A549 (cell line): ENCODE measurements at regions not wholly inside any gene's neighbourhood (a gene's known extent, or its start where the extent isn't known, plus 50 kb on each side); places are given as distances from the start of the nearest gene placed in this dataset.

ENCODE experiments used
- ATAC-seq, 2 experiments: fragments of 200-7000 bp in 1 of 2; fragments of >200 bp in 1 of 2; cut with Nextera tagmentation in 1 of 2; cut with Tn5 transposase in 1 of 2; 3 replicates each; pipeline versions ENCODE4 v1.8.0 to v1.9.1; 2018 to 2020; ENCODE audit warnings: mild to moderate bottlenecking in 1 of 2, moderate library complexity in 1 of 2
- CTCF ChIA-PET: fragments of 300-600 bp; sonication (Branson Sonifier 250); formaldehyde crosslinking; extraction: SDS; loops from one replicate; lab custom pipeline; 2021; ENCODE audit warnings: antibody characterized with exemption, inconsistent platforms; lab: Yijun Ruan, JAX
- POLR2A ChIA-PET: fragments of 350-600 bp; formaldehyde crosslinking; extraction: SDS; loops from one replicate; lab custom pipeline; 2021; ENCODE audit warnings: antibody characterized with exemption, inconsistent platforms; lab: Yijun Ruan, JAX
- DNase-seq, 2 experiments: peaks; one replicate each; pipeline versions ENCODE4 v3.0.0 to v3.0.0-alpha.2; 2011 to 2016; ENCODE audit warnings: low read depth in 1 of 2, low spot score in 1 of 2
- FAIRE-seq: peaks from 2 replicates; lab custom pipeline; 2011; peaks lifted over from hg19 to GRCh38; lab: Jason Lieb, UNC
- H3K27ac ChIP-seq, 2 experiments: fragments of >200 bp; sonication (Bioruptor Twin); formaldehyde crosslinking; 3 replicates each; pipeline ENCODE4 v1.5.1; 2016 to 2017
- H3K4me1 ChIP-seq: fragments of >200 bp; sonication (Bioruptor Twin); formaldehyde crosslinking; 3 replicates; pipeline ENCODE4 v1.6.1; 2016
- H3K4me2 ChIP-seq: fragments of >200 bp; sonication (Bioruptor Twin); formaldehyde crosslinking; 3 replicates; pipeline ENCODE4 v1.6.1; 2016
- H3K4me3 ChIP-seq: fragments of >200 bp; sonication (Bioruptor Twin); formaldehyde crosslinking; 3 replicates; pipeline ENCODE4 v1.5.1; 2016
- H3K9me3 ChIP-seq: fragments of >200 bp; sonication (Bioruptor Twin); formaldehyde crosslinking; 3 replicates; pipeline ENCODE4 v1.6.1; 2016
- BHLHE40 ChIP-seq: IDR thresholded peaks from 2 replicates; pipeline ENCODE4 v1.6.1; 2012; ENCODE audit warnings: low read depth, low read length, inconsistent platforms
- CBX2 ChIP-seq: fragments of 200-600 bp; sonication (generic); IDR thresholded peaks from 2 replicates; pipeline ENCODE4 v1.6.1; 2016; ENCODE audit warnings: low read depth, mild to moderate bottlenecking, borderline replicate concordance
- CBX8 ChIP-seq: fragments of 200-600 bp; sonication (generic); IDR thresholded peaks from 2 replicates; pipeline ENCODE4 v1.6.1; 2016
- CEBPB ChIP-seq, 2 experiments: fragments of >200 bp in 1 of 2; sonication (Bioruptor Twin) in 1 of 2; formaldehyde crosslinking in 1 of 2; IDR thresholded peaks; 2 replicates each; pipeline ENCODE4 v1.6.1; 2012 to 2016
- EHMT2 ChIP-seq: fragments of 200-600 bp; sonication (generic); IDR thresholded peaks from 2 replicates; pipeline ENCODE4 v1.6.1; 2016; ENCODE audit warnings: antibody characterized with exemption, low read depth, mild to moderate bottlenecking, moderate library complexity
- ESRRA ChIP-seq: fragments of 150-350 bp; IDR thresholded peaks from 2 replicates; pipeline ENCODE4 v1.6.1; 2014; ENCODE audit warnings: mild to moderate bottlenecking, low read length, borderline replicate concordance
- FOSL2 ChIP-seq, 2 experiments: fragments of 450-650 bp in 1 of 2; fragments of >200 bp in 1 of 2; sonication (Bioruptor Twin) in 1 of 2; formaldehyde crosslinking; IDR thresholded peaks; 2 replicates each; pipeline versions ENCODE4 v1.5.0 to v1.6.1; 2016 to 2020; ENCODE audit warnings: mild to moderate bottlenecking in 1 of 2, moderate library complexity in 1 of 2
- FOXS1 ChIP-seq: fragments of 250-450 bp; sonication (Bioruptor Pico); IDR thresholded peaks from 2 replicates; pipeline ENCODE4 v1.5.0; 2020; ENCODE audit warnings: mild to moderate bottlenecking, moderate library complexity
- HOXA7 ChIP-seq: fragments of 250-450 bp; sonication (Bioruptor Pico); IDR thresholded peaks from 2 replicates; pipeline ENCODE4 v1.5.0; 2020; ENCODE audit warnings: mild to moderate bottlenecking, moderate library complexity
- HOXB13 ChIP-seq: fragments of 250-450 bp; sonication (Bioruptor Pico); IDR thresholded peaks from 2 replicates; pipeline ENCODE4 v1.5.0; 2020; ENCODE audit warnings: low read depth, mild to moderate bottlenecking, moderate library complexity
- JUN ChIP-seq, 2 experiments: fragments of >200 bp; sonication (Bioruptor Twin); formaldehyde crosslinking; IDR thresholded peaks; 2 replicates in 1 of 2; 3 replicates in 1 of 2; pipeline ENCODE4 v1.6.1; 2016 to 2017
- MAFK ChIP-seq: fragments of 450-650 bp; IDR thresholded peaks from 2 replicates; pipeline ENCODE4 v1.6.1; 2014; ENCODE audit not compliant: partially characterized antibody
- MAZ ChIP-seq: fragments of 150-350 bp; IDR thresholded peaks from 2 replicates; pipeline ENCODE4 v1.6.1; 2014; ENCODE audit warnings: antibody characterized with exemption, low read depth, low read length, borderline replicate concordance
- NPAS2 ChIP-seq: fragments of 250-450 bp; sonication (Bioruptor Pico); IDR thresholded peaks from 2 replicates; pipeline ENCODE4 v1.8.0; 2022; ENCODE audit warnings: mild to moderate bottlenecking, moderate library complexity, borderline replicate concordance
- RAD21 ChIP-seq, 2 experiments: fragments of >200 bp in 1 of 2; sonication (Bioruptor Twin) in 1 of 2; formaldehyde crosslinking in 1 of 2; IDR thresholded peaks in 1 of 2; conservative IDR thresholded peaks in 1 of 2; 2 replicates in 1 of 2; 3 replicates in 1 of 2; pipeline ENCODE4 v1.6.1; 2012 to 2018; ENCODE audit warnings: inconsistent platforms in 1 of 2
- RFX5 ChIP-seq: fragments of 450-650 bp; IDR thresholded peaks from 2 replicates; pipeline ENCODE4 v1.7.1; 2014; ENCODE audit warnings: antibody characterized with exemption, mild to moderate bottlenecking, moderate library complexity
- ZNF302 ChIP-seq: fragments of 250-450 bp; sonication (Bioruptor Pico); IDR thresholded peaks from 2 replicates; pipeline ENCODE4 v1.9.0; 2021; ENCODE audit warnings: inconsistent platforms, mild to moderate bottlenecking, moderate library complexity
- WGBS: methylation state at CpG from one replicate; pipeline ENCODE4 v1.1.6; 2017; ENCODE audit errors: missing lambda C conversion rate; 5-methylcytosine and 5-hydroxymethylcytosine counted together
- TF ChIP-seq, protein P1 (sequence below): fragments of 200-600 bp; sonication (generic); IDR thresholded peaks from 2 replicates; pipeline ENCODE4 v1.6.1; 2016; ENCODE audit warnings: antibody characterized with exemption, mild to moderate bottlenecking, moderate library complexity
- TF ChIP-seq, protein P2 (sequence below): IDR thresholded peaks from 2 replicates; pipeline ENCODE4 v1.6.1; 2012; ENCODE audit warnings: low read depth, borderline replicate concordance
- TF ChIP-seq, protein P3 (sequence below): IDR thresholded peaks from 2 replicates; pipeline ENCODE4 v1.6.1; 2012
- TF ChIP-seq, protein P4 (sequence below): fragments of 250-450 bp; sonication (Bioruptor Pico); IDR thresholded peaks from 2 replicates; pipeline ENCODE4 v1.5.0; 2021; ENCODE audit warnings: mild to moderate bottlenecking, moderate library complexity, borderline replicate concordance
- TF ChIP-seq, protein P5 (sequence below): fragments of >200 bp; sonication (Bioruptor Twin); formaldehyde crosslinking; IDR thresholded peaks from 3 replicates; pipeline ENCODE4 v1.5.1; 2016

DNA sequence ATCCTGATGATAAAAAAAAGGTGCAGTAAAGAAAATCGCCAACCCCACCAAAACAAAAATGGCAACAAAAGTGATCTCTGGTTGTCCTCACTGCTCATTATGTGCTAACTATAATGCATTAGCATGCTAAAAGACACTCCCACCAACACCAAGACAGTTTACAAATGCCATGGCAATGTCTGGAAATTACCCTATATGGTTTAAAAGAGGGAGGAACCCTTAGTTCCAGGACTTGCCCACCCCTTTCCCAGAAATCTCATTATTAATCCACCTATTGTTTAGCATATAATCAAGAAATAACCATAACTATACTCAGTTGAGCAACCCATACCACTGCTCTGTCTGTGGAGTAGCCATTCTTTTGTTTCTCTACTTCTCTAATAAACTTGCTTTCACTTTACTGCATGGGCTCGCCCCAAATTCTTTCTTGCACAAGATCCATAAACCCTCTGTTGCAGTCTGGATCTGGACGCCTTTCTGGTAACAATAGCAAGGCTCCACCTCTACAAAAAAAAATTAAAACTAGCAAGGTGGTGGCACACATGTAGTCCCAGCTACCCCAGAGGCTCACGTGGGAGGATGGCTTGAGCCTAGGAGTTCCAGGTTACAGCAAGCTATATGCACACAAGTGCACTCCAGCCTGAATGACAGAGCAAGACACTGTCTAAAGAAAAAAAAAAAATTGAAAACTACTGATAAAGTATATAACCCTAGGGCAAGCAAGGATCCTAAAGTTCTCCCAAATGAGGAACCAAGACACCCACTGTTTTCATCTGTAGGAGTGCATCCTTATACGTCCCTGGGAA, 278.8 kb upstream of the JARID2 start (continued):
- TF ChIP-seq, protein P1, sequence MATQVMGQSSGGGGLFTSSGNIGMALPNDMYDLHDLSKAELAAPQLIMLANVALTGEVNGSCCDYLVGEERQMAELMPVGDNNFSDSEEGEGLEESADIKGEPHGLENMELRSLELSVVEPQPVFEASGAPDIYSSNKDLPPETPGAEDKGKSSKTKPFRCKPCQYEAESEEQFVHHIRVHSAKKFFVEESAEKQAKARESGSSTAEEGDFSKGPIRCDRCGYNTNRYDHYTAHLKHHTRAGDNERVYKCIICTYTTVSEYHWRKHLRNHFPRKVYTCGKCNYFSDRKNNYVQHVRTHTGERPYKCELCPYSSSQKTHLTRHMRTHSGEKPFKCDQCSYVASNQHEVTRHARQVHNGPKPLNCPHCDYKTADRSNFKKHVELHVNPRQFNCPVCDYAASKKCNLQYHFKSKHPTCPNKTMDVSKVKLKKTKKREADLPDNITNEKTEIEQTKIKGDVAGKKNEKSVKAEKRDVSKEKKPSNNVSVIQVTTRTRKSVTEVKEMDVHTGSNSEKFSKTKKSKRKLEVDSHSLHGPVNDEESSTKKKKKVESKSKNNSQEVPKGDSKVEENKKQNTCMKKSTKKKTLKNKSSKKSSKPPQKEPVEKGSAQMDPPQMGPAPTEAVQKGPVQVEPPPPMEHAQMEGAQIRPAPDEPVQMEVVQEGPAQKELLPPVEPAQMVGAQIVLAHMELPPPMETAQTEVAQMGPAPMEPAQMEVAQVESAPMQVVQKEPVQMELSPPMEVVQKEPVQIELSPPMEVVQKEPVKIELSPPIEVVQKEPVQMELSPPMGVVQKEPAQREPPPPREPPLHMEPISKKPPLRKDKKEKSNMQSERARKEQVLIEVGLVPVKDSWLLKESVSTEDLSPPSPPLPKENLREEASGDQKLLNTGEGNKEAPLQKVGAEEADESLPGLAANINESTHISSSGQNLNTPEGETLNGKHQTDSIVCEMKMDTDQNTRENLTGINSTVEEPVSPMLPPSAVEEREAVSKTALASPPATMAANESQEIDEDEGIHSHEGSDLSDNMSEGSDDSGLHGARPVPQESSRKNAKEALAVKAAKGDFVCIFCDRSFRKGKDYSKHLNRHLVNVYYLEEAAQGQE = no peak
- TF ChIP-seq HOXA7 (CRISPR knock-in tag) = no peak

DNA sequence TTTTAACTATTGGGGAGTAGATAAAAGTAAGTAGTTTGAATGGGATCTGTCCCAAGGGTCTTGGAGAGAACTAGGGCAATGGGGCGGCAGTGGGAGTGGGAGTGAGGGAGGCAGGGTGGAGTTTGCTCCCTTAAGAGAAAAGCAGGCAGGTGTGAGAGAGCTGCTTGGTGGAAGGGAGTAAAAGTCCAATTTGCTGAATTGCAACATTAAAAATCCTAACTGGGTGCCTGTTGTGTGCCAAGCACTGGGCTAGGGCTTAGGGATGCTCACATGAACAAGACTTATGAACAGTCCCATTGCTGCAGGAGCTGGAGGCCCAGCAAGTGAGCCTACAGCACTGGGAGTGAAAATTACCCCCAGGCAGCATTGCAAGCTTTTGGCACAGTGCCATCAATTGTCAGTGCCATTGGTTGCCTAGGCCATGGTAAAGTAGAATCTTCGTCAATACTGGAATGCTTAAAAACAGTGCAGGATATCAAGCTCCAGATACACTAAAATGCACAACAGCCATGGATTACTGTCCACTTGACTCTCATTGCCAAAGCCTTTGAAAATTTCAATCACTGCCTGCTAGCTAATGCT, 277.7 kb upstream of the JARID2 start:
- no peak overlapping the region for H3K4me2 ChIP-seq
- CTCF ChIA-PET = interaction anchor here (1.2 kb wide), 1 partner anchor 839 kb away, joined by 3 read pairs; no protein-coding TSS in a partner anchor
- DNase-seq (no peak), FAIRE-seq (no peak), ATAC-seq (no peak)
- 94% methylated on average over 2 of the region's 2 CpGs for WGBS
- no peak overlapping the region for H3K27ac ChIP-seq
- no peaks in the 10 kb centered on the region for H3K9me3 ChIP-seq
- TF ChIP-seq FOXS1 (CRISPR knock-in tag) = no peak
- TF ChIP-seq CBX2 = no peak
- TF ChIP-seq ZNF302 (CRISPR knock-in tag) = no peak
- no peak for TF ChIP-seq RFX5
- TF ChIP-seq HOXB13 = no peak
- no peak for TF ChIP-seq JUN (IDR thresholded peaks at IDR 0.05)
- TF ChIP-seq, protein P2, sequence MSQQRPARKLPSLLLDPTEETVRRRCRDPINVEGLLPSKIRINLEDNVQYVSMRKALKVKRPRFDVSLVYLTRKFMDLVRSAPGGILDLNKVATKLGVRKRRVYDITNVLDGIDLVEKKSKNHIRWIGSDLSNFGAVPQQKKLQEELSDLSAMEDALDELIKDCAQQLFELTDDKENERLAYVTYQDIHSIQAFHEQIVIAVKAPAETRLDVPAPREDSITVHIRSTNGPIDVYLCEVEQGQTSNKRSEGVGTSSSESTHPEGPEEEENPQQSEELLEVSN = no peak
- TF ChIP-seq EHMT2 = no peak
- no peak for TF ChIP-seq NPAS2 (CRISPR knock-in tag)
- TF ChIP-seq BHLHE40 = no peak
- no peak for TF ChIP-seq CBX8
- no peak for TF ChIP-seq ESRRA
- TF ChIP-seq MAFK = no peak
- TF ChIP-seq, protein P3, sequence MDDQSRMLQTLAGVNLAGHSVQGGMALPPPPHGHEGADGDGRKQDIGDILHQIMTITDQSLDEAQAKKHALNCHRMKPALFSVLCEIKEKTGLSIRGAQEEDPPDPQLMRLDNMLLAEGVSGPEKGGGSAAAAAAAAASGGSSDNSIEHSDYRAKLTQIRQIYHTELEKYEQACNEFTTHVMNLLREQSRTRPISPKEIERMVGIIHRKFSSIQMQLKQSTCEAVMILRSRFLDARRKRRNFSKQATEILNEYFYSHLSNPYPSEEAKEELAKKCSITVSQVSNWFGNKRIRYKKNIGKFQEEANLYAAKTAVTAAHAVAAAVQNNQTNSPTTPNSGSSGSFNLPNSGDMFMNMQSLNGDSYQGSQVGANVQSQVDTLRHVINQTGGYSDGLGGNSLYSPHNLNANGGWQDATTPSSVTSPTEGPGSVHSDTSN = no peak
- no peak for TF ChIP-seq RAD21 (conservative IDR thresholded peaks at IDR 0.05 in 1 of 2, IDR thresholded peaks at IDR 0.05 in 1 of 2)
- H3K4me3 ChIP-seq = no peak overlapping the region
- H3K4me1 ChIP-seq = no peaks in the 10 kb centered on the region
- POLR2A ChIA-PET = no interaction called here

DNA sequence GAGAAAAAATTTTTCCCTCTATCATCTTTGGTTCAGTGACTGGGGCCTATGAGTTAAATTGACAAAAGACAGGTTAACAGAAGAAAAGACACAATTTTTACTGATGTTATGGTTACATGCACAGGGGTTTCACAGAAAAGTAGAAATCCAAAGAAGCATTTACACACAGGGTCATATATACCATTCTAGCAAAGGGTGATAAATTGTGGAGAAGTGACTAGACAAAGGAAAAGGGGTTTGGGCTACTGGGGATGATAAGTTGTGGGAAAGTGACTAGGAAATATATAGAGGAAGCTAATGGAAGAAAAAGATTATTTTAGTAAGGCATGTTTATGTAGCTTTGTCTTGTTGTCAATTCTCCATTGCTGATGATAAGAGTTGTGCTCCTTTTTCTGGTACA, 276.7 kb upstream of the JARID2 start:
- no peaks in the 10 kb centered on the region for H3K4me1 ChIP-seq
- no peak overlapping the region for H3K4me3 ChIP-seq
- no peaks in the 10 kb centered on the region for H3K9me3 ChIP-seq
- no peak overlapping the region for H3K27ac ChIP-seq
- ChIA-PET POLR2A (no interaction called here), CTCF (interaction anchor here (1.2 kb wide), 1 partner anchor 840 kb away, joined by 3 read pairs; no protein-coding TSS in a partner anchor)
- H3K4me2 ChIP-seq = no peak overlapping the region
- TF ChIP-seq CEBPB (IDR thresholded peaks at IDR 0.05) = no peak
- TF ChIP-seq, protein P4, sequence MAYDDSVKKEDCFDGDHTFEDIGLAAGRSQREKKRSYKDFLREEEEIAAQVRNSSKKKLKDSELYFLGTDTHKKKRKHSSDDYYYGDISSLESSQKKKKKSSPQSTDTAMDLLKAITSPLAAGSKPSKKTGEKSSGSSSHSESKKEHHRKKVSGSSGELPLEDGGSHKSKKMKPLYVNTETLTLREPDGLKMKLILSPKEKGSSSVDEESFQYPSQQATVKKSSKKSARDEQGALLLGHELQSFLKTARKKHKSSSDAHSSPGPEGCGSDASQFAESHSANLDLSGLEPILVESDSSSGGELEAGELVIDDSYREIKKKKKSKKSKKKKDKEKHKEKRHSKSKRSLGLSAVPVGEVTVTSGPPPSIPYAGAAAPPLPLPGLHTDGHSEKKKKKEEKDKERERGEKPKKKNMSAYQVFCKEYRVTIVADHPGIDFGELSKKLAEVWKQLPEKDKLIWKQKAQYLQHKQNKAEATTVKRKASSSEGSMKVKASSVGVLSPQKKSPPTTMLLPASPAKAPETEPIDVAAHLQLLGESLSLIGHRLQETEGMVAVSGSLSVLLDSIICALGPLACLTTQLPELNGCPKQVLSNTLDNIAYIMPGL (CRISPR knock-in tag) = no peak
- TF ChIP-seq MAZ = no peak
- TF ChIP-seq FOSL2 (IDR thresholded peaks at IDR 0.05) = no peak
- TF ChIP-seq FOSL2 (CRISPR knock-in tag; IDR thresholded peaks at IDR 0.05) = no peak
- TF ChIP-seq, protein P5, sequence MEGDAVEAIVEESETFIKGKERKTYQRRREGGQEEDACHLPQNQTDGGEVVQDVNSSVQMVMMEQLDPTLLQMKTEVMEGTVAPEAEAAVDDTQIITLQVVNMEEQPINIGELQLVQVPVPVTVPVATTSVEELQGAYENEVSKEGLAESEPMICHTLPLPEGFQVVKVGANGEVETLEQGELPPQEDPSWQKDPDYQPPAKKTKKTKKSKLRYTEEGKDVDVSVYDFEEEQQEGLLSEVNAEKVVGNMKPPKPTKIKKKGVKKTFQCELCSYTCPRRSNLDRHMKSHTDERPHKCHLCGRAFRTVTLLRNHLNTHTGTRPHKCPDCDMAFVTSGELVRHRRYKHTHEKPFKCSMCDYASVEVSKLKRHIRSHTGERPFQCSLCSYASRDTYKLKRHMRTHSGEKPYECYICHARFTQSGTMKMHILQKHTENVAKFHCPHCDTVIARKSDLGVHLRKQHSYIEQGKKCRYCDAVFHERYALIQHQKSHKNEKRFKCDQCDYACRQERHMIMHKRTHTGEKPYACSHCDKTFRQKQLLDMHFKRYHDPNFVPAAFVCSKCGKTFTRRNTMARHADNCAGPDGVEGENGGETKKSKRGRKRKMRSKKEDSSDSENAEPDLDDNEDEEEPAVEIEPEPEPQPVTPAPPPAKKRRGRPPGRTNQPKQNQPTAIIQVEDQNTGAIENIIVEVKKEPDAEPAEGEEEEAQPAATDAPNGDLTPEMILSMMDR = no peak
- FAIRE-seq (no peak), DNase-seq (no peak), ATAC-seq (no peak)
